ENCODE measurements at regions not wholly inside any gene's neighbourhood (a gene's known extent, or its start where the extent isn't known, plus 50 kb on each side); places are given as distances from the start of the nearest gene placed in this dataset.

DNA sequence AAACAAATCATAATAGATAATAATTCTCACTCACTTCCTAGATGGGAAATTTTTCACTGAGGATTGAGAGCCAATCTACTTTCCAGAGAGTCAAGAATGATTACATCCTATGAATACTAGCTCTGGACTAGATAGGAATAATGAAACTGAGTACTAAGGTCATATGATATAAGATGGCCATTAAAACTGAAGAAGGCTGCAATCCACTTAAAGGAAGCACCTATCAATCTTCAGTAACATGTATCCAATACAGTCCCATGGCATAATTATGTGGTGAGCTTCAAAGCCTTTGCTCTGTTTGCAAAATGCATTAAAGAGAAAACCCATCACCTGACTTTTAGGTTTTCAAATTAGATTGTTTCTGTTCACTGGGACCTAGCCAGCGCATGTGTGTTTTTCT is 398.0 kb upstream of the MEIS1 start:
- ATAC-seq (no peak), DNase-seq (ENCODE audit: low spot score) (no peak)

DNA sequence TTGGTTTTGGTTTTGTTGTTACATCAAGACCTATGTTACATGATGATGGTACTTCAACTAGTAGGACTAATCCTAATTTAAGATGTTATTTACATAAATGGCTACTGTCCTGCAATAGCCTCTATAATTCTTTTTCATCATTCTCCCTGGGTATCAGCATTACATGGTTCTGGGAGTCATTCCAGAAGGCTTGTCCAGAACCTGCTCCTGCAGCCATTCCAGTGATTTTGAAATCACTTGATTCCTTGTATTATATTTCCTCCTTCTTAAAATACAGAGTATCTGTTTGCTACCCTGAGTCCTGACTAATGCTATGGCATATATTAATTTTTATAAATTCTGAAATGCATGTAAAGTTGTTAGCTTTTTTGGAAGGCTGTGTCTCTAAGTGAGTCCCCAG is 400.5 kb upstream of the MEIS1 start:
- DNase-seq (ENCODE audit: low spot score) (no peak), ATAC-seq (no peak)

DNA sequence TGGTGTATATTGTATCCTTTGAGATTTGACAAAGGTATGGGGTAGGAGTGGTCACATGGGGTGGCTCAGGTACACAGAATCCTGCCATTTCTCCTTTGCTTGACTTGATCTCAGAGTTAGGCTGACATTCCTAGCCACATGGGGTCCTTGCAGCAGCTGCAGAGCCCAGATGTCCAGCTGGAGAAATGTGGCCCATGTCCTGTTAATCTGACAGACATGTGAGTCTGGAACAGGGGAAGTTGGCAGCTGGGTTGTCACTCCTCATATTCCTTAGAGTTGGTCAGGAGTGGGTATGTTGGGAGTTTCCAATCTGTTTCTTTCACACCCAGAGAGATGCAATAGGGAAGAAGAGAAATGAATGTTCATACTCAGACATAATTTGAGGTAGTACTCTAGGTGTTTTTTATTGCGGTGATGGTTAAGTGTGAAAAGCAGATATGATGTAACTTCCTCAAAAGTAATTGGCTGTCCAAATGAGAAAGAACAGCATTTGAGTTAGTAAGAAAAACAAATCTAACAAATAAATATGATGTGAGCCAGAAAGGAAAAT is 402.6 kb upstream of the MEIS1 start:
- ATAC-seq (no peak), DNase-seq (ENCODE audit: low spot score) (no peak)

DNA sequence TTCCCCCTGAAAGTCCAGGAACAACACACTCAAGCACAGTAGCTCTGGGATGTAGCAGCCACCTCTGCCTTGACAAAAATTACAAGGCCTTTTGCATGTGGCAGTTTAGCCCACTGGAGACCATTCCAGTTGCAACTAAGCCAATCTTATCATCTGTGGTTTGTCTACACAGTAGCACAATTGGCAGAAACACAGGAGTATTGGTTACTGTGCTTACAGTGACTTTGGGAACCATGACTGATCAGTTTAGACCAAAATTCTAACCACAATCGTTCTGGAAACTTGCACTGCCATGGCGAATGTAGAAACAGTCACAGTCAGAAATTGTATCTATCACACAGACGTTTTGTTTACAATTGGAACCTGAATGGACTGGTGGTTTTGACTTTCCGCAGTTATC is 403.7 kb upstream of the MEIS1 start:
- ATAC-seq (no peak), DNase-seq (ENCODE audit: low spot score) (no peak)

DNA sequence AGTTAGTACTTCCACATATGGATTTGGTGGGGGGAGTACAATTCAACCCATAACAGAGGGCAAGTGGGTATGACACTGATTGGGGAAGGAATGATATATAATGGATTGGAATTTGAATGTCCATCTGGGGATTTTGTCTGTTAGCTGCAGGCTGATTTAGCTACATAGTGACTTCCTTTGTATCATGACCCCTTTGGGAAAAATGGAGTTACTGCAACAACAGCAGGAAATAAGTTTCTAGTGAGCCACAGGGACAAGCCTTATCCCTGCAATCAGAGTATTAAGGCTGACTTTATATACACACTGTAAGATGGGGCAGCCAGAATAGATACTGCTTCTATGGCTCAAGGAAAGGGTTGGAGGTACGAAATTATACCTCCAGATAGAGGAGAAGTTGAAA is 404.4 kb upstream of the MEIS1 start:
- ATAC-seq (no peak), DNase-seq (ENCODE audit: low spot score) (no peak)

DNA sequence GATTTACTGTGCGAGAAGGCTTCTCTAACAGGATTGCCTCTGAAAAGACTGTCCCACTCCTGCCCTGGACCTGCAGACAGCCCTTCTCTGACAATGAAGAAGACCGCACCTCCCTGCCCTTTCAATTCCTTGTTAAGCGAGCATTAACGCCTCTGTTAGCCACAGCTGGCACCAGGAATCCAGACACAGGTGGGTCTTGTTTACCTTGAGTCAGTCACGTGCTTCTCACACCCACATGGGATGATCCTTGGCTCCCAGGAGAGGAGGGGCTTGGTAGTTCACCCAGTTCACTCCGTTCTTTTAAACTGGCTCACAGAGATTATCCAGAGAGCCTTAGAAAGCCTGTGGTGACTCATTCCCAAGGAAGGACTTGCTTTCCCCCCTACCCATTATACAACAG is 410.5 kb upstream of the MEIS1 start:
- DNase-seq (ENCODE audit: low spot score) (no peak), ATAC-seq (no peak)

DNA sequence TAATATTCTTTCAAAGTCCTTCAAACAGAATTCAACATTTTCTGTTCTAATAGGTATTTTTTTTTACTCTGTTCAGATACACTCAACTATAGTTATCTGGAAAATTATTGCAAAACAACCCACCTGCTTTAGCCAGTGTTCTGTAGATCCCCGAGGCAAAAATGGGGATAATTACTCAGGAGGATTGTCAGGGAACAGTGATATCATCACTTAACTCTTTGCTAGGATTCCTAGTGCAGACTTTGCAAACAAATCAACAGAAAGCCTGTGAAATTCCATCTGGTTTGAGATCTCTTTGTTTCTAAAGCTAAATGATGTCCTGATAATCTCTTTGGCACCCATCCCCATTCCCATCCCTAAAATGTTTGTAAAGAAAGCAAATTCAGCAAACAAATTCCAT is 413.6 kb upstream of the MEIS1 start:
- no peak for DNase-seq (ENCODE audit: low spot score)
- ATAC-seq = no peak

DNA sequence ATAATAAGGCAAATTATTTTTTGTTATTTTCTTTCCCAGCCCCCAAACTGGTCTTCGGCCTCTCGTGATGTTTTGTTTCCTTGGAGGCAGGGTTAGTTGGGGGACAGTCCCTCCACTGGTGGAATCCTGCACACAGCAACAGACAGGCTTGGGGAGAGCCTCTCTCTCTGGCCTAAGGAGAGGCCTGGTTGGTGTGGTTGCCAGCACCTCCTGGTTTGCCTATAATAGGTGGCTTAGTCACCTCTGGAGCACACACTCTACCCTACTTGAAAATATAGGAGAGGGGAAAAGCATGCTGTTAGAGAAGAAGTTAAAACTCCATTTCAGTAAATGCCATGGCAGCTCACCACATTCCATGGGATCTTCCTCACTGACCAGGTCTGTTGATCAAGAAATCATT is 417.2 kb upstream of the MEIS1 start:
- DNase-seq (ENCODE audit: low spot score) = no peak
- no peak for ATAC-seq

DNA sequence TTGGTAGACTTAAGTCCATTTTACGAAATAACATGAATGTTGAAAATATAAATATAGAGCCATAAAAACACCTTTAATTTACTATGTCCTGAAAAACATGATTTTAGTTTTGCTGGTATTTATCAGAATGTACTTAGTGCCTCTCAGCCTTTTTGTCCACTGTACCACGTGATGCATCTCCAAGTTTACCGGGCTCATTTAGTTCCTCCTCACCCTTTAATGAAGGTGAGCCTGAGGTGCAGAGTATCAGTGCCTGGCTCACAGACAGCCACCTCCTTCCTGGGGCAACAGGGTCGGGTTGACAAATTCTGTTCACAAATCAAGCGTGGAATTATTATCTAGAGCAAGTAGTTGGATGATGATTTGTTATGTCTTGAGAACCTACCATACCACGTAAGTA is 420.5 kb upstream of the MEIS1 start:
- ATAC-seq (no peak), DNase-seq (ENCODE audit: low spot score) (no peak)

DNA sequence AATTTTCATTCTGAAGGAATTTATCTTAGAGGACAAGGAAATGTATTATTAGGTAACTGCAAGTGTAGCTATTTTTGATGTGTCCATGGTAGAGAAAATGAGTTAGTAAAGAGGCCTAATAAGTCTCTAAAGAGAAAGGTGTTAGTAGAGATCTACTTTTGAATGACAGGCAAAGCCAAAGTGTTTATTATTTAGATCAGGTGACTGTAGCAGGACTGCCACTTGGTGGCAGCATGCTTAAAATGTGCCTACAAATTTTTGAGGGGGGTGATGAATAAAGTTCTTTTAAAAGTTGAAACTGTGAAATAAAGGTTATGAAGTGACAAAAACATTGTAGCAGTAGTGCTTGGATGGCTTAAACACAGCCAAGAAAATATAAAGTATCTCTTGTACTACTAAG is 421.5 kb upstream of the MEIS1 start:
- DNase-seq (ENCODE audit: low spot score) = no peak
- peak; percentile 29 for ATAC-seq

DNA sequence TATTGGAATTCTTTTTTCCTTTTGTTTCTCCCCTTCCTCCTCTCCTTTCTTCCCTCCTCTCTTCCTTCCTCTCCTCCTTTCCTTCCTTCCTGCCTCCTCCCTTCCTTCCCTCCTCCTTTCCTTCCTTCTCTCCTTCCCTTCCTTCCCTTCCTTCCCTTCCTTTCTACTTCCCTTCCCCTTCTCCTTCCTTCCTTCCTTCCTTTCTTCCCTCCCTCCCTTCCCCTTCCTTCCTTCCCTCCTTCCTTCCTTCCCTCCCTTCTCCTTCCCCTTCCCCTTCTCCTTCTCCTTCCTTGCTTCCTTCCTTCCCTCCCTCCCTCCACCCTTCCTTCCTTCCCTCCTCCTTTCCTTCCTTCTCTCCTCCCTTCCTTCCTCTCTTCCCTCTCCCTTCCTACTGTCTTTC is 431.0 kb upstream of the MEIS1 start:
- DNase-seq (ENCODE audit: low spot score) = no peak
- ATAC-seq = no peak

DNA sequence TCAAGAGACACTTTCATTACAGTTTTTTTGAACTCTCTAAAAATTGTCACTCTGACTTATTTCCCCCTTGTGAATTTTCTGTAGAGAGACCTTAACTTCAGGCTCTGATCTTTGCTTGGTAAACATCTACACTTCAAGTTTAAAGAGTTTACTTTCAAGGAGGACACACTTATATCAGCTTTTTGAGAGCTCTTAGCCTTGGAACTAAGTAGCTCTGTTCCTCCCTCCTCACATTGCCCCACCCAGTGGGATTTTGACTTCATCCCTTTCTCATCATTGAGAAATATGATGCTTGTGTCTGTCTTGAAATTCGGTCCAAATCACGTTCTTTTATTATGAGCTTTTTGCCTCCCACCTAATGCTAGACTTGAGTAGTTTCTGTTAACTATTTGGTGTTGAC is 433.4 kb upstream of the MEIS1 start:
- ATAC-seq (no peak), DNase-seq (ENCODE audit: low spot score) (no peak)

DNA sequence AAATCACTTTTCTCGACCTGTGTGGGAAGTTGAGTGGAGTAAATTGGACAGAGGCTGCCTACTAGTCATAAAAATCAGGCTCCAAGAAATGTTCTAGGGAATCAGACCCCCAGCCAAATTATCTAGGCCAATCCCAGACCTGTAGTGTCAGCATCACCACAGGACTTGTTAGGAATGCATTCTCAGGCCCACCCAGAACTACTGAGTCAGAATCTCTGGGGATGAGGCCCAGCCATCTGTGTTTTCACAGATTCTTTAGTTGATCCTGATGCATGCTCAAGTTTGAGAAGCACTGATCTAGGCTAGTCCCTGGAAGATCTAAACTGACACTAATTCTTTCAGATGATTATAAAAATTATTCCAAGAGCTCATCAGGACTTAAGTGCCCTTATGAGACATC is 434.0 kb upstream of the MEIS1 start:
- ATAC-seq = no peak
- DNase-seq (ENCODE audit: low spot score) = no peak

DNA sequence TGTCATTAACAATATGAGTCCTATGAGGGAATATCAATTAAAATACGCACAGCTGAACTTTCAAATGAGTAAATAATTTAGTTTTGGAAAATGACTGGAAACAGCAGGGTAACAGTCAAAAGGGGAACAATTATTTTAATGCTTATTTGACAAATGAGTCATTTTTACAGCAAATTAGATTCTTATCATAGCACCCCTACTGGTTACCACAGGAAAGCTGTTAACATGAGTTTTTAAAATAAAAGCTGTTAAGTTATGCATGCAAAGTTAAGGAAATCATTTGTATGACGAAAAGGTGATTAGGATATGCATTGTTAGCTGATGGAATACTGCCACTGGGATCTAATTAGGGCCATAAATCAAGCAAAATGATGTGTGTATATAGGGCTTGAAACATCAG is 435.1 kb upstream of the MEIS1 start:
- ATAC-seq = no peak
- DNase-seq (ENCODE audit: low spot score) = no peak

DNA sequence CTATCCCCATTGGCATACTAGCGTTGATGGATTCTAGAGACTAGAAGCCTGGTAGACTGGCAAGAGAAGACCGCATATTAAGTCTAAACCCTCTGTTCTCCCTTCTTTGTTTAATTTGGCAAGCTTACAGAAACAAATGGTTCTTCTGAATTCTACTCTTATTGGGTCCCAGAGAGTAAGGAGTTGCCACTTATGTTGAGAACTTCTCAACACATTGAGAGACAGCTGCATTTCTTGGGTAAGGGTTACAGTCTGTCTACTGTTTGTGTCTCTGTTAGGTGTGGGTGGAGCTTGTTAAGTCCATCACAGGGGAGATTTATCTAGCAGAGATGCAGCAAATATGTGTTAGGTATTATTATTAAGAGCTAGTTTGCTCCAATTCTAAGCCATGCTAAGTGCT is 435.8 kb upstream of the MEIS1 start:
- ATAC-seq (no peak), DNase-seq (ENCODE audit: low spot score) (no peak)

DNA sequence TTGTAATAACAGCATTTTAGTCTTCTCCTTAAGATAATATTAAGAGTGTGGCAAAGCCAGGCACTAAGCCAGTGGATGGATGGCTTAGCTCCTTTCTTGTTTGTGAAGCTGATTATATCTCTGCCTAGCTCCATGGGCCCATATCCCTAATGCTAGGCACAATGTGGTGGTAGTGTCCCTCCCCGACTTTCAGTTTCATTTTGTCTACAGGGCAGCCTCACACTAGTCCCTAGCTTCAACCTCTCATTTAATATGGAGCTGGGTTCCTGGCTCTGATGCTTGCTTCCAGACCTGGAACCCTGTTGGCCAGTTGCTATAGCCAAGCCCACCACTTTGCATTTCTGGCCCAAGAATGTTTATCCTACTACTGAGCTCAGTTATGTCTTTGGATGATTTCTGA is 437.0 kb upstream of the MEIS1 start:
- DNase-seq (ENCODE audit: low spot score) = no peak

DNA sequence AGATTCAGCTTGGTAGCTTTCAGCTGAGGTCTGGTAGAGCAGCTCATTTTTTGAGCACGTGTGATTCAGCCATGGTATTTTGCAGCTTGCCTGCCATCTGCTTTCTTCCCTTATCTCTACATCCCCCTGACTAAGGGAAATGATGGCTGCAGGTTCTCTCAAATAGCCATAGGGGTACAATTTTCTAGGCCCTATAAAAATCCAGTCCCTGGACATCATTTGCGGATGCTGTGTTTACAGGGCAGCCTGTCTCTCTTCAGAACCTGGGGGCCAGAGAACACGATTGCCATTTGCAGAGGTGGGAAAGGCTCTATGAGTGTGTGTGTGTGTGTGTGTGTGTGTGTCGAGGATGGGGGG is 442.7 kb upstream of the MEIS1 start:
- ATAC-seq (no peak), DNase-seq (ENCODE audit: low spot score) (no peak)

More for the DNA sequence above, 437.0 kb upstream of the MEIS1 start:
- ATAC-seq = no peak

DNA sequence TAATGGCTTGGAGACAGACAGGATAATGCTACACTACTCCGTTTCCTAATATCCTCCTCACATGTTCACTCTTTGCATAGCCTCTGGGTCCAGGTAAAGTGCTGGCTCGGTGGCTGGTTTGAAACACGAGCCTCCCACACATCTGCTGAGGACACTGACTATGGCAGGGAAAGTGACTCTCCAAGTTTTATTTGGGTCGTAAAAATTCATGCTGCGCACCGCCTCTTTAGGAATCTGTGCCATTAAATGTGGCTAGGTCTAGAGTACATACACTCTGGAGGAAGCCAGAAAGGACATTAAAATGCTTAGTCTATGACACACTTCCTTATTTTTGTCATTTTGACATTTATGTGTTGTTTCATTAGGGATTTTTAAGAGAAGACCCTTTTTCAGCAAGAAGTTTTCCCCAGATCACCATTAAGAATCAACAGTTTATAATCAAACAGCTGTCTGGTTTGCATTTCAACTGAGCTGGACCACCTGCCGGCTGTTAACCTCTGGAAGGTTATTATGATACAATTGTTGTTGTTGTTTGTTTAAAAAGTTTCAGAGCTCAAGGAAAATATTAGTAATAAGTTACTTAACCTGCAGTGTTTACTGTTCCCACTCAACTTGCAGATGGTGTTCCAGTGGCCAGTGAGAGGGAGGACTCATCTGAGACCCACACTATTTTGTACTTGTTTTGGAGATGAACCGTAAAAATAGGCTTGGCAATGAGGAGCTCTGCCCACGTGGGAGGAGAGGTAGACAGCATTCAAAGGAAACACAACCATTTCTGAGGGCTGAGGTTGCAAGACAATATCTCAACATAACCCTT is 443.3 kb upstream of the MEIS1 start:
- DNase-seq (ENCODE audit: low spot score) (no peak), ATAC-seq (no peak)

DNA sequence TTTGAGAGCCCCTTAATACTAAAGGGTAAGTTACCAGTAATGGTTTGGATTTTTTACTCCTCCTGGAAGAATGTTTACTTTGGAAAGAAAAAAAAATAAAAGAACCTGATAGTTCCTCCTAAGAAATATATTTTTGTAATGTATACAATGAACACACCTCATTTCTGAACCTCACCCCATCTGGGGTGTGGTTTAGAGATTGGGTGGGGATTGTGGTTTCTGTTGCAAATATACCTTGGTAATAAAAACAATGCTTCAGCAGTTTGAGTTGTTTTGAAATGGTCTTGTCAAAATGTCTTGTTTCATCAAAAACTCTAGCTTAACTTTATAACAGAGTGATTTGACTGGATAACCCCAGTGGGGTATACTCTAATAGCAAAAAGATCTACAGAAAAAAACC is 448.9 kb upstream of the MEIS1 start:
- DNase-seq (ENCODE audit: low spot score) (no peak), ATAC-seq (no peak)

DNA sequence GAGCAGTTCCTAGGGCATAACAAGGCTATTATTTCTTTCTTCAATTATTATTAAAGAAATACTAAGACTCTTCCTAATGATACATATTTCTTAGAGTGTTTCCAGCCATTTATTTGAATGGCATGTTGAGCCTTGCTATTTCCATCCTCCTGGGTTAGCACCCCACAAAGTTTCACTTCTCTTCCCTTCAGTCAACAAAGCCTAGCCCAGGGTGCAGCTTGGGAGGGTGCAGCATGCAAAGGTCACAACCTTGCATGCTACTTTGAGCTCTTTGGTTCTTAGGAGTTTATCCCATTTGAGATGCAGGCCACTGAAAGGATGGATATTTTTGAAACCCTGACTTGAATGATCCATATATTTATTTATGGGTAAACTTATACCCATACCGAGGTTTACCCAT is 454.4 kb upstream of the MEIS1 start:
- no peak for DNase-seq (ENCODE audit: low spot score)
- no peak for ATAC-seq

DNA sequence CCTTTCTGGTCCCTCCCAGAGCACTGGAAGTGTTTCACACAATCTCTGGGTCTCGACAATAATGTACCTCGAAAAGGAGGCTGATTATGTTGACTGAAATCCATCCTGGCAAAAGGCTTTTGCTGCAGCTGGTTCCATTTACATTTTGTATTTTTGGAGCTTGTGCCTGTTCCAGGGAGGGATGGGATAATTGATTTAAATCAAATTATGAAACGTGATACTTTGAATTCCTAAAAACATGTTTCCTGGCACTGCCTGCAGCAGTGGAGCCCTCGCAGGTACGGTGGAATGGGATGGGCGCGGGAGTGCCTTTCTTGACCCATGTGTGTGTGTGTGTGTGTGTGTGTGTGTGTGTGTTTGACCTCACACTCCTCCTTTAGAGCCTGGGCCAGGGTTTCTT is 455.5 kb upstream of the MEIS1 start:
- DNase-seq (ENCODE audit: low spot score) (no peak), ATAC-seq (no peak)

DNA sequence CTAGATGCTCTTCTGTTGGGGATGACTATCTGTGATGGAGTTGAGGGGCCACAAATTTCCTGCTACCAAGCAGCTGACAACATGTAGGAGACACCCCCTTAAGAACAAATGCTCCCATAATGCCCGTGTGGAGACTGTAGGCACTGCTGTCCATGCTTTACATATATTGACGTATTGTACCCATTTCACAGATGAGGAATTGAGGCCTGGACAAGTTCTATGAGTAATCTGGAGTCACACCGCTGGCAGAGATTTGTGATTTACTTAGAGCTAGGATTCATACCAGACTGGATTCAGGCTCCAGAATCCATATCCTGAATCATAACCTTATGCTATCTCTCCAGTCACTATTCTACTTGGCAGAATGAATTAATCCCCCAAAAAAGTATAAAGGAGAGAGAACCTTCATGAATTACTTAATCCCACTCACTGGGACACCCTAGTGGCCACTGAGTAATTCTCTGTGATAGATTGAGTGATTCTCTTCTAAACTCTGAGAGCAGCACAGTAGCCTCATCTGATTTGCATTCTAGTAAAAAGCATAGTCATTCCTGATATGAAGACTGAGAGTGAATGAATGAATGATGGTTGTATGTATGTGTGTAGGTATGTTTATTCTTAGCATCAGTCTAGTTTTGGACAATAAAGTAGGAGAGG is 460.7 kb upstream of the MEIS1 start:
- no peak for DNase-seq (ENCODE audit: low spot score)
- ATAC-seq = no peak

DNA sequence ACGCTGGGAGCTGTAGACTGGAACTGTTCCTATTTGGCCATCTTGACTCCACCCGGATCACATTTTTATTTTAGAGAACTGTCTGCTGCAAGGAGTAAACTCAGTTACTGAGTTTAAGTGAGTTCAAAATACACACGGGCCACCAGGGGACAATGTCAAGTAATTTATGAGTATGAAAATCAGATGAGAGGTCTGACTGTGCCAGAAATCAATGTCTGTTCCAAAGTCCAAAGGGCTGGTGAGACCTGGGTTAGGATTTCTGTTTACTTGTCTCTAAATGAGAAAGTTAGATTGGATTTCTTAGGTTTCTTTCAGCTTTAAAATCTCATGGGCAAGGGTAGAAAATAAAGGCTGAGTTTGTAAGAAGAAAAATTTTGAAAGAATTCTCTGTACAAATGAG is 465.8 kb upstream of the MEIS1 start:
- DNase-seq (ENCODE audit: low spot score) (no peak), ATAC-seq (peak; percentile 63)
